GM23338 (cell line): ENCODE measurements at regions not wholly inside any gene's neighbourhood (a gene's known extent, or its start where the extent isn't known, plus 50 kb on each side); places are given as distances from the start of the nearest gene placed in this dataset.

Source experiments
- ATAC-seq: fragments of 200-7000 bp; cut with Tn5 transposase; 3 replicates; pipeline ENCODE4 v1.9.1; 2020
- DNase-seq: peaks from one replicate; pipeline ENCODE4 v3.0.0-alpha.2; 2015; ENCODE audit warnings: low spot score
- H2AFZ ChIP-seq: fragments of 200-600 bp; sonication (generic); 2 replicates; pipeline ENCODE4 v1.8.0; 2016; ENCODE audit warnings: antibody characterized with exemption, mild to moderate bottlenecking, moderate library complexity
- H3F3A ChIP-seq: fragments of 200-600 bp; sonication (generic); replicated peaks from 2 replicates; pipeline ENCODE4 v1.8.0; 2017; ENCODE audit warnings: antibody characterized with exemption, mixed run types, low read depth
- H3K27ac ChIP-seq: fragments of 200-600 bp; sonication (generic); 2 replicates; pipeline ENCODE4 v1.6.1; 2016; ENCODE audit warnings: low read depth
- H3K27me3 ChIP-seq: fragments of 200-600 bp; sonication (generic); 2 replicates; pipeline ENCODE4 v1.8.0; 2016; ENCODE audit warnings: mild to moderate bottlenecking, mixed run types, moderate library complexity; ENCODE audit not compliant: insufficient read depth
- H3K36me3 ChIP-seq: fragments of 200-600 bp; sonication (generic); 2 replicates; pipeline ENCODE4 v1.8.0; 2016; ENCODE audit warnings: mild to moderate bottlenecking; ENCODE audit not compliant: insufficient read depth
- H3K4me1 ChIP-seq: fragments of 200-600 bp; sonication (generic); 2 replicates; pipeline ENCODE4 v1.8.0; 2016; ENCODE audit warnings: mild to moderate bottlenecking, moderate library complexity; ENCODE audit not compliant: insufficient read depth
- H3K4me2 ChIP-seq: fragments of 200-600 bp; sonication (generic); 2 replicates; pipeline ENCODE4 v1.7.1; 2017; ENCODE audit warnings: mixed run types
- H3K4me3 ChIP-seq: fragments of 200-600 bp; sonication (generic); 2 replicates; pipeline ENCODE4 v1.6.1; 2016; ENCODE audit warnings: mixed run types
- H3K79me2 ChIP-seq: fragments of 200-600 bp; sonication (generic); replicated peaks from 2 replicates; pipeline ENCODE4 v1.8.0; 2017; ENCODE audit warnings: mild to moderate bottlenecking; ENCODE audit not compliant: insufficient read depth
- H3K9me2 ChIP-seq: fragments of 200-600 bp; sonication (generic); 2 replicates; pipeline ENCODE4 v1.8.0; 2017; ENCODE audit not compliant: insufficient read depth
- H4K20me1 ChIP-seq: fragments of 200-600 bp; sonication (generic); replicated peaks from 2 replicates; pipeline ENCODE4 v1.8.0; 2017; ENCODE audit warnings: mild to moderate bottlenecking; ENCODE audit not compliant: insufficient read depth
- H3K27ac Mint-ChIP-seq: 2 replicates; pipeline ENCODE4 v1.8.0; 2020; ENCODE audit warnings: inconsistent platforms, mild to moderate bottlenecking, moderate library complexity, mixed read lengths
- H3K27me3 Mint-ChIP-seq: 3 replicates; pipeline ENCODE4 v1.8.0; 2022; ENCODE audit warnings: low read depth, mild to moderate bottlenecking, moderate library complexity, mixed read lengths, inconsistent platforms; ENCODE audit not compliant: insufficient read depth, poor library complexity
- H3K36me3 Mint-ChIP-seq: 3 replicates; pipeline ENCODE4 v1.8.0; 2021; ENCODE audit warnings: low read depth, mild to moderate bottlenecking, inconsistent platforms, moderate library complexity, mixed read lengths
- H3K4me1 Mint-ChIP-seq: 3 replicates; pipeline ENCODE4 v1.8.0; 2020; ENCODE audit warnings: mild to moderate bottlenecking, inconsistent platforms, mixed read lengths
- H3K4me3 Mint-ChIP-seq: 3 replicates; pipeline ENCODE4 v1.8.0; 2021; ENCODE audit warnings: moderate library complexity, mild to moderate bottlenecking, inconsistent platforms, mixed read lengths
- H3K9me3 Mint-ChIP-seq: 3 replicates; pipeline ENCODE4 v1.8.0; 2020; ENCODE audit warnings: moderate library complexity, mild to moderate bottlenecking, inconsistent platforms, mixed read lengths
- CREB1 ChIP-seq: fragments of 250-450 bp; sonication (Bioruptor Pico); IDR thresholded peaks from 2 replicates; pipeline ENCODE4 v1.5.0; 2020; ENCODE audit warnings: low read depth, mild to moderate bottlenecking, moderate library complexity
- EZH2 ChIP-seq: fragments of 200-600 bp; sonication (generic); IDR thresholded peaks from one replicate; pipeline ENCODE4 v1.8.0; 2017; ENCODE audit warnings: antibody characterized with exemption, mild to moderate bottlenecking, low read depth; ENCODE audit not compliant: unreplicated experiment
- EZH2phosphoT487 ChIP-seq: fragments of 200-600 bp; sonication (generic); IDR thresholded peaks from one replicate; pipeline ENCODE4 v1.8.1; 2018; ENCODE audit warnings: antibody characterized with exemption; ENCODE audit not compliant: unreplicated experiment
- JUNB ChIP-seq: IDR thresholded peaks from one replicate; pipeline ENCODE4 v1.6.1; 2016; ENCODE audit warnings: antibody characterized with exemption; ENCODE audit not compliant: unreplicated experiment
- NANOG ChIP-seq: IDR thresholded peaks from 2 replicates; pipeline ENCODE4 v1.6.1; 2016; ENCODE audit warnings: antibody characterized with exemption, borderline replicate concordance
- POLR2AphosphoS5 ChIP-seq: IDR thresholded peaks from 2 replicates; pipeline ENCODE4 v1.6.1; 2016; ENCODE audit warnings: antibody characterized with exemption, low read depth
- STAT1 ChIP-seq: IDR thresholded peaks from one replicate; pipeline ENCODE4 v1.6.1; 2016; ENCODE audit warnings: antibody characterized with exemption; ENCODE audit not compliant: unreplicated experiment
- ZNF114 ChIP-seq: fragments of 250-450 bp; sonication (Bioruptor Pico); IDR thresholded peaks from 2 replicates; pipeline ENCODE4 v1.5.0; 2020; ENCODE audit warnings: mild to moderate bottlenecking, moderate library complexity
- ZNF331 ChIP-seq: fragments of 250-450 bp; sonication (Bioruptor Pico); IDR thresholded peaks from 2 replicates; pipeline ENCODE4 v1.5.0; 2020; ENCODE audit warnings: low read depth, mild to moderate bottlenecking, moderate library complexity
- TF ChIP-seq, protein P1 (sequence below): IDR thresholded peaks from 2 replicates; pipeline ENCODE4 v1.6.1; 2016; ENCODE audit warnings: antibody characterized with exemption
- TF ChIP-seq, protein P2 (sequence below): IDR thresholded peaks from one replicate; pipeline ENCODE4 v1.6.1; 2018; ENCODE audit warnings: antibody characterized with exemption; ENCODE audit not compliant: unreplicated experiment
- TF ChIP-seq, protein P3 (sequence below), 2 experiments: fragments of 200-600 bp in 1 of 2; sonication (generic) in 1 of 2; conservative IDR thresholded peaks; 2 replicates each; pipeline versions ENCODE4 v1.5.1 to v1.6.1; 2016 to 2017; ENCODE audit warnings: antibody characterized with exemption in 2 of 2, low read depth in 2 of 2, mild to moderate bottlenecking in 2 of 2, moderate library complexity in 1 of 2
- TF ChIP-seq, protein P4 (sequence below): fragments of 250-450 bp; sonication (Bioruptor Pico); IDR thresholded peaks from 2 replicates; pipeline ENCODE4 v1.5.0; 2020; ENCODE audit warnings: mild to moderate bottlenecking, moderate library complexity

DNA sequence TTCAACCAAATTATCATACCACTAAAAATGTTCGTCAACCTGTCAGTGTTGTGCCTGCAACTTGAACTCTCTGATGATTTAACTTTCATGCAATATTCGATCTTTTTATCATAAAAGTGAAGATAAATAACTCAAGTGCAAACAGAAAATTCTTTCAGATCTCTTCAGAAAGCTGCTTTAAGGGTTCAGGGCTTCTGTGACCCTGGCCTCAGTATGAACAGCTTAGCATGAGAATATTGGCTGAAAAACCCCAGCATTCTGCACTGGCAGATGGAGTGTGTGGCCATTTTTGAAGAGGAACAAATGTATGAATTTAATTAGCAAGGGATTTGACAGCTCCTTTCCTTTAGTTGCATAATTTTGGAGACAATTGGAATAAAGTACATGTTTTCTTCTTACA, 851.4 kb upstream of the SOX11 start:
- no peak overlapping the region for H3K4me3 ChIP-seq
- Mint-ChIP-seq H3K9me3 (peaks cover 89% of the 10 kb centered on the region), H3K27me3 (peaks cover 3% of the 10 kb centered on the region), H3K36me3 (peaks cover 27% of the 10 kb centered on the region), H3K4me3 (no peak overlapping the region), H3K27ac (no peak overlapping the region), H3K4me1 (no peaks in the 10 kb centered on the region)
- no peak overlapping the region for H2AFZ ChIP-seq
- TF ChIP-seq STAT1 (no peak), ZNF114 (CRISPR knock-in tag) (no peak), POLR2AphosphoS5 (no peak), NANOG (no peak), EZH2 (no peak), EZH2phosphoT487 (no peak), CREB1 (CRISPR knock-in tag) (no peak), JUNB (no peak), ZNF331 (CRISPR knock-in tag) (no peak)
- TF ChIP-seq, protein P1, sequence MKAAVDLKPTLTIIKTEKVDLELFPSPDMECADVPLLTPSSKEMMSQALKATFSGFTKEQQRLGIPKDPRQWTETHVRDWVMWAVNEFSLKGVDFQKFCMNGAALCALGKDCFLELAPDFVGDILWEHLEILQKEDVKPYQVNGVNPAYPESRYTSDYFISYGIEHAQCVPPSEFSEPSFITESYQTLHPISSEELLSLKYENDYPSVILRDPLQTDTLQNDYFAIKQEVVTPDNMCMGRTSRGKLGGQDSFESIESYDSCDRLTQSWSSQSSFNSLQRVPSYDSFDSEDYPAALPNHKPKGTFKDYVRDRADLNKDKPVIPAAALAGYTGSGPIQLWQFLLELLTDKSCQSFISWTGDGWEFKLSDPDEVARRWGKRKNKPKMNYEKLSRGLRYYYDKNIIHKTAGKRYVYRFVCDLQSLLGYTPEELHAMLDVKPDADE, result no peak
- TF ChIP-seq, protein P2, sequence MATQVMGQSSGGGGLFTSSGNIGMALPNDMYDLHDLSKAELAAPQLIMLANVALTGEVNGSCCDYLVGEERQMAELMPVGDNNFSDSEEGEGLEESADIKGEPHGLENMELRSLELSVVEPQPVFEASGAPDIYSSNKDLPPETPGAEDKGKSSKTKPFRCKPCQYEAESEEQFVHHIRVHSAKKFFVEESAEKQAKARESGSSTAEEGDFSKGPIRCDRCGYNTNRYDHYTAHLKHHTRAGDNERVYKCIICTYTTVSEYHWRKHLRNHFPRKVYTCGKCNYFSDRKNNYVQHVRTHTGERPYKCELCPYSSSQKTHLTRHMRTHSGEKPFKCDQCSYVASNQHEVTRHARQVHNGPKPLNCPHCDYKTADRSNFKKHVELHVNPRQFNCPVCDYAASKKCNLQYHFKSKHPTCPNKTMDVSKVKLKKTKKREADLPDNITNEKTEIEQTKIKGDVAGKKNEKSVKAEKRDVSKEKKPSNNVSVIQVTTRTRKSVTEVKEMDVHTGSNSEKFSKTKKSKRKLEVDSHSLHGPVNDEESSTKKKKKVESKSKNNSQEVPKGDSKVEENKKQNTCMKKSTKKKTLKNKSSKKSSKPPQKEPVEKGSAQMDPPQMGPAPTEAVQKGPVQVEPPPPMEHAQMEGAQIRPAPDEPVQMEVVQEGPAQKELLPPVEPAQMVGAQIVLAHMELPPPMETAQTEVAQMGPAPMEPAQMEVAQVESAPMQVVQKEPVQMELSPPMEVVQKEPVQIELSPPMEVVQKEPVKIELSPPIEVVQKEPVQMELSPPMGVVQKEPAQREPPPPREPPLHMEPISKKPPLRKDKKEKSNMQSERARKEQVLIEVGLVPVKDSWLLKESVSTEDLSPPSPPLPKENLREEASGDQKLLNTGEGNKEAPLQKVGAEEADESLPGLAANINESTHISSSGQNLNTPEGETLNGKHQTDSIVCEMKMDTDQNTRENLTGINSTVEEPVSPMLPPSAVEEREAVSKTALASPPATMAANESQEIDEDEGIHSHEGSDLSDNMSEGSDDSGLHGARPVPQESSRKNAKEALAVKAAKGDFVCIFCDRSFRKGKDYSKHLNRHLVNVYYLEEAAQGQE, result no peak
- TF ChIP-seq, protein P3, sequence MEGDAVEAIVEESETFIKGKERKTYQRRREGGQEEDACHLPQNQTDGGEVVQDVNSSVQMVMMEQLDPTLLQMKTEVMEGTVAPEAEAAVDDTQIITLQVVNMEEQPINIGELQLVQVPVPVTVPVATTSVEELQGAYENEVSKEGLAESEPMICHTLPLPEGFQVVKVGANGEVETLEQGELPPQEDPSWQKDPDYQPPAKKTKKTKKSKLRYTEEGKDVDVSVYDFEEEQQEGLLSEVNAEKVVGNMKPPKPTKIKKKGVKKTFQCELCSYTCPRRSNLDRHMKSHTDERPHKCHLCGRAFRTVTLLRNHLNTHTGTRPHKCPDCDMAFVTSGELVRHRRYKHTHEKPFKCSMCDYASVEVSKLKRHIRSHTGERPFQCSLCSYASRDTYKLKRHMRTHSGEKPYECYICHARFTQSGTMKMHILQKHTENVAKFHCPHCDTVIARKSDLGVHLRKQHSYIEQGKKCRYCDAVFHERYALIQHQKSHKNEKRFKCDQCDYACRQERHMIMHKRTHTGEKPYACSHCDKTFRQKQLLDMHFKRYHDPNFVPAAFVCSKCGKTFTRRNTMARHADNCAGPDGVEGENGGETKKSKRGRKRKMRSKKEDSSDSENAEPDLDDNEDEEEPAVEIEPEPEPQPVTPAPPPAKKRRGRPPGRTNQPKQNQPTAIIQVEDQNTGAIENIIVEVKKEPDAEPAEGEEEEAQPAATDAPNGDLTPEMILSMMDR (conservative IDR thresholded peaks at IDR 0.05; ENCODE audit: low read depth in 2 of 2), result no peak
- TF ChIP-seq, protein P4, sequence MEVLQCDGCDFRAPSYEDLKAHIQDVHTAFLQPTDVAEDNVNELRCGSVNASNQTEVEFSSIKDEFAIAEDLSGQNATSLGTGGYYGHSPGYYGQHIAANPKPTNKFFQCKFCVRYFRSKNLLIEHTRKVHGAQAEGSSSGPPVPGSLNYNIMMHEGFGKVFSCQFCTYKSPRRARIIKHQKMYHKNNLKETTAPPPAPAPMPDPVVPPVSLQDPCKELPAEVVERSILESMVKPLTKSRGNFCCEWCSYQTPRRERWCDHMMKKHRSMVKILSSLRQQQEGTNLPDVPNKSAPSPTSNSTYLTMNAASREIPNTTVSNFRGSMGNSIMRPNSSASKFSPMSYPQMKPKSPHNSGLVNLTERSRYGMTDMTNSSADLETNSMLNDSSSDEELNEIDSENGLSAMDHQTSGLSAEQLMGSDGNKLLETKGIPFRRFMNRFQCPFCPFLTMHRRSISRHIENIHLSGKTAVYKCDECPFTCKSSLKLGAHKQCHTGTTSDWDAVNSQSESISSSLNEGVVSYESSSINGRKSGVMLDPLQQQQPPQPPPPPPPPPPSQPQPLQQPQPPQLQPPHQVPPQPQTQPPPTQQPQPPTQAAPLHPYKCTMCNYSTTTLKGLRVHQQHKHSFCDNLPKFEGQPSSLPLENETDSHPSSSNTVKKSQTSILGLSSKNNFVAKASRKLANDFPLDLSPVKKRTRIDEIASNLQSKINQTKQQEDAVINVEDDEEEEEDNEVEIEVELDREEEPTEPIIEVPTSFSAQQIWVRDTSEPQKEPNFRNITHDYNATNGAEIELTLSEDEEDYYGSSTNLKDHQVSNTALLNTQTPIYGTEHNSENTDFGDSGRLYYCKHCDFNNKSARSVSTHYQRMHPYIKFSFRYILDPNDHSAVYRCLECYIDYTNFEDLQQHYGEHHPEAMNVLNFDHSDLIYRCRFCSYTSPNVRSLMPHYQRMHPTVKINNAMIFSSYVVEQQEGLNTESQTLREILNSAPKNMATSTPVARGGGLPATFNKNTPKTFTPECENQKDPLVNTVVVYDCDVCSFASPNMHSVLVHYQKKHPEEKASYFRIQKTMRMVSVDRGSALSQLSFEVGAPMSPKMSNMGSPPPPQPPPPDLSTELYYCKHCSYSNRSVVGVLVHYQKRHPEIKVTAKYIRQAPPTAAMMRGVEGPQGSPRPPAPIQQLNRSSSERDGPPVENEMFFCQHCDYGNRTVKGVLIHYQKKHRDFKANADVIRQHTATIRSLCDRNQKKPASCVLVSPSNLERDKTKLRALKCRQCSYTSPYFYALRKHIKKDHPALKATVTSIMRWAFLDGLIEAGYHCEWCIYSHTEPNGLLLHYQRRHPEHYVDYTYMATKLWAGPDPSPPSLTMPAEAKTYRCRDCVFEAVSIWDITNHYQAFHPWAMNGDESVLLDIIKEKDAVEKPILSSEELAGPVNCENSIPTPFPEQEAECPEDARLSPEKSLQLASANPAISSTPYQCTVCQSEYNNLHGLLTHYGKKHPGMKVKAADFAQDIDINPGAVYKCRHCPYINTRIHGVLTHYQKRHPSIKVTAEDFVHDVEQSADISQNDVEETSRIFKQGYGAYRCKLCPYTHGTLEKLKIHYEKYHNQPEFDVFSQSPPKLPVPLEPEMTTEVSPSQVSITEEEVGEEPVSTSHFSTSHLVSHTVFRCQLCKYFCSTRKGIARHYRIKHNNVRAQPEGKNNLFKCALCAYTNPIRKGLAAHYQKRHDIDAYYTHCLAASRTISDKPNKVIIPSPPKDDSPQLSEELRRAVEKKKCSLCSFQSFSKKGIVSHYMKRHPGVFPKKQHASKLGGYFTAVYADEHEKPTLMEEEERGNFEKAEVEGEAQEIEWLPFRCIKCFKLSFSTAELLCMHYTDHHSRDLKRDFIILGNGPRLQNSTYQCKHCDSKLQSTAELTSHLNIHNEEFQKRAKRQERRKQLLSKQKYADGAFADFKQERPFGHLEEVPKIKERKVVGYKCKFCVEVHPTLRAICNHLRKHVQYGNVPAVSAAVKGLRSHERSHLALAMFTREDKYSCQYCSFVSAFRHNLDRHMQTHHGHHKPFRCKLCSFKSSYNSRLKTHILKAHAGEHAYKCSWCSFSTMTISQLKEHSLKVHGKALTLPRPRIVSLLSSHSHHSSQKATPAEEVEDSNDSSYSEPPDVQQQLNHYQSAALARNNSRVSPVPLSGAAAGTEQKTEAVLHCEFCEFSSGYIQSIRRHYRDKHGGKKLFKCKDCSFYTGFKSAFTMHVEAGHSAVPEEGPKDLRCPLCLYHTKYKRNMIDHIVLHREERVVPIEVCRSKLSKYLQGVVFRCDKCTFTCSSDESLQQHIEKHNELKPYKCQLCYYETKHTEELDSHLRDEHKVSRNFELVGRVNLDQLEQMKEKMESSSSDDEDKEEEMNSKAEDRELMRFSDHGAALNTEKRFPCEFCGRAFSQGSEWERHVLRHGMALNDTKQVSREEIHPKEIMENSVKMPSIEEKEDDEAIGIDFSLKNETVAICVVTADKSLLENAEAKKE (CRISPR knock-in tag), result no peak
- ATAC-seq (no peak), DNase-seq (no peak)
- no peaks in the 10 kb centered on the region; the same call in none of the 2 replicates for H3K36me3 ChIP-seq
- H3F3A ChIP-seq, result no peaks in the 10 kb centered on the region
- no peaks in the 10 kb centered on the region for H3K4me1 ChIP-seq
- no peak overlapping the region for H3K27ac ChIP-seq
- H3K79me2 ChIP-seq, result no peaks in the 10 kb centered on the region
- H4K20me1 ChIP-seq, result no peaks in the 10 kb centered on the region
- H3K9me2 ChIP-seq, result no peaks in the 10 kb centered on the region
- H3K27me3 ChIP-seq, result no peaks in the 10 kb centered on the region
- H3K4me2 ChIP-seq, result no peak overlapping the region
